GM12878 (cell line): ENCODE measurements at regions not wholly inside any gene's neighbourhood (a gene's known extent, or its start where the extent isn't known, plus 50 kb on each side); places are given as distances from the start of the nearest gene placed in this dataset.

Experiments used
- ATAC-seq: fragments of 200-7000 bp; cut with Tn5 transposase; 3 replicates; pipeline ENCODE4 v1.9.1; 2020; ENCODE audit warnings: mild to moderate bottlenecking, moderate library complexity
- BruUV-seq: library from RNA; stranded (reverse); fragments of 400-500 nt; replicated peaks from 2 replicates; lab custom pipeline; 2021; lab: Mats Ljungman, UMichigan
- CTCF ChIA-PET: fragments of 300-600 bp; sonication (Branson Sonifier 250); formaldehyde crosslinking; extraction: SDS; loops from one replicate; lab custom pipeline; 2021; ENCODE audit warnings: inconsistent platforms; lab: Yijun Ruan, JAX
- POLR2A ChIA-PET: fragments of 350-600 bp; formaldehyde crosslinking; extraction: SDS; loops from one replicate; lab custom pipeline; 2021; ENCODE audit warnings: inconsistent platforms; lab: Charles Lee
- RAD21 ChIA-PET: fragments of 300-600 bp; sonication (Branson Sonifier 250); formaldehyde crosslinking; loops from one replicate; lab custom pipeline; 2023; ENCODE audit warnings: antibody characterized with exemption; ENCODE audit not compliant: unreplicated experiment; lab: Charles Lee
- SMC1A ChIA-PET: fragments of 300-600 bp; sonication (Branson Sonifier 250); formaldehyde crosslinking; loops from one replicate; lab custom pipeline; 2023; ENCODE audit not compliant: unreplicated experiment, uncharacterized antibody; lab: Charles Lee
- DNase-seq: peaks from one replicate; pipeline ENCODE4 v3.0.0-alpha.2; 2011; ENCODE audit warnings: low read depth, low spot score
- FAIRE-seq: peaks from 3 replicates; lab custom pipeline; 2011; peaks lifted over from hg19 to GRCh38; lab: Jason Lieb, UNC
- H2AFZ ChIP-seq: 2 replicates; pipeline ENCODE4 v1.6.0; 2011; ENCODE audit warnings: low read depth, low read length, control low read depth; ENCODE audit not compliant: control insufficient read depth
- H3K27ac ChIP-seq: 2 replicates; pipeline ENCODE4 v1.5.1; 2011; ENCODE audit warnings: control low read depth; ENCODE audit not compliant: control insufficient read depth, insufficient read depth
- H3K27me3 ChIP-seq, 2 experiments: replicated peaks in 1 of 2; 2 replicates each; pipeline versions ENCODE4 v1.6.0 to v1.6.1; 2011; ENCODE audit warnings: low read length in 1 of 2; ENCODE audit not compliant: control insufficient read depth in 2 of 2, insufficient read depth in 2 of 2
- H3K36me3 ChIP-seq, 2 experiments: 2 replicates each; pipeline ENCODE4 v1.5.1; 2011; ENCODE audit warnings: low read length in 1 of 2; ENCODE audit not compliant: control insufficient read depth in 2 of 2, insufficient read depth in 2 of 2
- H3K4me1 ChIP-seq: 2 replicates; pipeline ENCODE4 v1.6.1; 2011; ENCODE audit warnings: mild to moderate bottlenecking, low read length, moderate library complexity, mixed read lengths; ENCODE audit not compliant: control insufficient read depth, insufficient read depth
- H3K4me2 ChIP-seq: 2 replicates; pipeline ENCODE4 v1.6.0; 2011; ENCODE audit warnings: control low read depth; ENCODE audit not compliant: control insufficient read depth, insufficient read depth
- H3K4me3 ChIP-seq: fragments of 200-600 bp; sonication (generic); 2 replicates; pipeline ENCODE4 v1.5.1; 2016
- H3K79me2 ChIP-seq: 2 replicates; pipeline ENCODE4 v1.6.0; 2011; ENCODE audit warnings: low read length; ENCODE audit not compliant: control insufficient read depth, insufficient read depth
- H3K9ac ChIP-seq: 2 replicates; pipeline ENCODE4 v1.8.0; 2011; ENCODE audit warnings: low read length, control low read depth, mixed read lengths; ENCODE audit not compliant: control insufficient read depth, insufficient read depth
- H3K9me3 ChIP-seq: replicated peaks from 3 replicates; pipeline ENCODE4 v1.5.1; 2011; ENCODE audit warnings: mild to moderate bottlenecking, low read length; ENCODE audit not compliant: control insufficient read depth, insufficient read depth
- H4K20me1 ChIP-seq: 2 replicates; pipeline ENCODE4 v1.6.0; 2011; ENCODE audit not compliant: control insufficient read depth, insufficient read depth
- ATF2 ChIP-seq: IDR thresholded peaks from 2 replicates; pipeline ENCODE4 v1.6.1; 2012; ENCODE audit warnings: low read length, inconsistent platforms
- CBX5 ChIP-seq: sonication (generic); IDR thresholded peaks from 2 replicates; pipeline ENCODE4 v1.6.1; 2016; ENCODE audit warnings: low read depth, moderate library complexity, mild to moderate bottlenecking, inconsistent platforms
- CHD2 ChIP-seq: IDR thresholded peaks from 2 replicates; pipeline ENCODE4 v1.6.1; 2011; ENCODE audit warnings: low read depth, low read length, improper control_type of control experiment, borderline replicate concordance
- ETV6 ChIP-seq, 2 experiments: fragments of 450-650 bp in 1 of 2; IDR thresholded peaks in 1 of 2; conservative IDR thresholded peaks in 1 of 2; 2 replicates each; pipeline ENCODE4 v1.6.1; 2014; ENCODE audit warnings: antibody characterized with exemption in 1 of 2, borderline replicate concordance in 1 of 2, low read depth in 1 of 2, mild to moderate bottlenecking in 1 of 2, moderate library complexity in 1 of 2
- GABPA ChIP-seq: IDR thresholded peaks from 2 replicates; pipeline ENCODE4 v1.6.1; 2014; ENCODE audit warnings: antibody characterized with exemption, low read depth, mild to moderate bottlenecking, inconsistent platforms
- HDGF ChIP-seq: fragments of 450-650 bp; IDR thresholded peaks from 2 replicates; pipeline ENCODE4 v1.6.1; 2016; ENCODE audit warnings: antibody characterized with exemption
- IKZF2 ChIP-seq, 2 experiments: fragments of 450-650 bp; IDR thresholded peaks; 2 replicates each; pipeline ENCODE4 v1.6.1; 2017; ENCODE audit warnings: mild to moderate bottlenecking in 2 of 2, moderate library complexity in 2 of 2
- IRF4 ChIP-seq: IDR thresholded peaks from 2 replicates; pipeline ENCODE4 v1.6.1; 2011; ENCODE audit warnings: low read depth, low read length
- MEF2A ChIP-seq: IDR thresholded peaks from 2 replicates; pipeline ENCODE4 v1.6.1; 2011; ENCODE audit warnings: low read depth, mild to moderate bottlenecking, low read length, moderate library complexity; ENCODE audit not compliant: insufficient read depth
- MTA2 ChIP-seq: fragments of 450-650 bp; IDR thresholded peaks from 2 replicates; pipeline ENCODE4 v1.6.1; 2016; ENCODE audit warnings: low read depth, mild to moderate bottlenecking, moderate library complexity
- POLR2A ChIP-seq: IDR thresholded peaks from 2 replicates; pipeline ENCODE4 v1.6.1; 2011; ENCODE audit warnings: low read depth, mild to moderate bottlenecking, low read length
- POLR2AphosphoS5 ChIP-seq: IDR thresholded peaks from 2 replicates; pipeline ENCODE4 v1.6.1; 2011; ENCODE audit warnings: mild to moderate bottlenecking, low read length, inconsistent platforms
- POU2F2 ChIP-seq: IDR thresholded peaks from 3 replicates; pipeline ENCODE4 v1.6.1; 2011; ENCODE audit warnings: low read depth, mild to moderate bottlenecking, low read length, borderline replicate concordance
- RB1 ChIP-seq: fragments of 450-650 bp; formaldehyde crosslinking; IDR thresholded peaks from 2 replicates; pipeline ENCODE4 v1.6.1; 2017; ENCODE audit warnings: mild to moderate bottlenecking, borderline replicate concordance
- RFX5 ChIP-seq: IDR thresholded peaks from 2 replicates; pipeline ENCODE4 v1.6.1; 2011; ENCODE audit warnings: low read depth, low read length, improper control_type of control experiment
- SMARCA5 ChIP-seq: fragments of 450-650 bp; IDR thresholded peaks from 2 replicates; pipeline ENCODE4 v1.6.1; 2017; ENCODE audit warnings: mild to moderate bottlenecking
- SP1 ChIP-seq: IDR thresholded peaks from one replicate; pipeline ENCODE4 v1.6.1; 2011; ENCODE audit warnings: low read depth, low read length
- ZNF622 ChIP-seq: fragments of 450-650 bp; IDR thresholded peaks from 2 replicates; pipeline ENCODE4 v1.6.1; 2017; ENCODE audit warnings: mild to moderate bottlenecking, inconsistent platforms
- WGBS: methylation state at CpG from one replicate; pipeline ENCODE4 v1.1.6; 2016; ENCODE audit warnings: low lambda C conversion rate; ENCODE audit not compliant: insufficient replicate concordance, insufficient coverage; ENCODE audit errors: missing lambda C conversion rate; 5-methylcytosine and 5-hydroxymethylcytosine counted together
- in situ Hi-C: fragments of 300-500 bp; cut with MboI; formaldehyde crosslinking; loops from 9 replicates; pipeline ENCODE4 v1.14.3; 2018; ENCODE audit warnings: mixed read lengths
- intact Hi-C: fragments of 100-400 bp; cut with micrococcal nuclease; formaldehyde crosslinking; loops from one replicate; pipeline ENCODE4 v1.14.2; 2022; ENCODE audit not compliant: unreplicated experiment
- TF ChIP-seq, protein P1 (sequence below): IDR thresholded peaks from 2 replicates; pipeline ENCODE4 v1.6.1; 2011; ENCODE audit warnings: low read depth, low read length, improper control_type of control experiment, borderline replicate concordance

DNA sequence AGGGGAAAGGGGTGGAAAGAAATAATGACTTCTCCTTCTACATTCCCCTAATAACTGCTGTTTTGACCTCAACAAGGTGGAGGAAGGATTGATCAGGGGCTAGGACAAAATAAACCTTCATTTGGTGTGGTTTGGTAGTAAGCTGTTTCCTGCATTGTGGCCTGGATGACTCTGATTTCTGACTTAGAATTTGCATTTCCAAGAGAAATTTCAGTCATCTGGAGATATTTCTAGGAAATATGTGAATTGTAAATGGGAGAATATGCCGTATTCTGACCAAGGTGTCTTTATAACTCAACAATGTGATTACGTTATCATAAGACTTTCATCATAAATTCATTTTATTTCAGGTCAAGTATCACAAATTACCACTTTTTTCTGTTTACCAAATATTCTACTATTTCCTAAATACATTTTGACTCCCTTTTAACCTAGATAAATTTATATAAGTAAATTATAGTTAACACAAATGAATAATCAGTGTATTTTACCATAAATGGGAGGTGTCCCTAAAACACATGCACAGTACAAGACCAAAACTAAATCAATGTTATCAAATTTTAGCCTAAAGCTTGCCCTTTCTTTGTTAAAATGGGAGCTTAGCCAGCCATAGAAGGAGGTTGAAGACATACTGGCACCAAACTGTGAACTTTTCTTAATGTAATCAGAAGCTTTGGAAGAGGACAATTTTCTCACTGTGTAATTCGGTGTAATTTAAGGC is 828.8 kb downstream of the TMTC2 start:
- Histone ChIP-seq H3K79me2 (no peaks in the 10 kb centered on the region), H3K27me3 (no peaks in the 10 kb centered on the region), H3K36me3 (no peaks in the 10 kb centered on the region), H3K27ac (no peak overlapping the region), H2AFZ (no peak overlapping the region), H3K4me1 (no peaks in the 10 kb centered on the region), H3K4me2 (no peak overlapping the region), H3K9me3 (no peaks in the 10 kb centered on the region), H4K20me1 (no peaks in the 10 kb centered on the region), H3K4me3 (no peak overlapping the region)
- DNase-seq (no peak), FAIRE-seq (no peak), ATAC-seq (no peak)
- RAD21 ChIA-PET, result no interaction called here
- CTCF ChIA-PET, result no interaction called here
- SMC1A ChIA-PET, result no interaction called here
- 11% methylated on average over 3 of the region's 3 CpGs for WGBS
- POLR2A ChIA-PET, result no interaction called here
- in situ Hi-C loops (no loop called here), intact Hi-C loops (no loop called here)
- TF ChIP-seq IRF4 (no peak), POU2F2 (no peak), SP1 (no peak), HDGF (no peak), RFX5 (no peak)
- TF ChIP-seq, all 136 proteins: peak for 0
- no peak overlapping the region for H3K9ac ChIP-seq
- no TSS peak for BruUV-seq

DNA sequence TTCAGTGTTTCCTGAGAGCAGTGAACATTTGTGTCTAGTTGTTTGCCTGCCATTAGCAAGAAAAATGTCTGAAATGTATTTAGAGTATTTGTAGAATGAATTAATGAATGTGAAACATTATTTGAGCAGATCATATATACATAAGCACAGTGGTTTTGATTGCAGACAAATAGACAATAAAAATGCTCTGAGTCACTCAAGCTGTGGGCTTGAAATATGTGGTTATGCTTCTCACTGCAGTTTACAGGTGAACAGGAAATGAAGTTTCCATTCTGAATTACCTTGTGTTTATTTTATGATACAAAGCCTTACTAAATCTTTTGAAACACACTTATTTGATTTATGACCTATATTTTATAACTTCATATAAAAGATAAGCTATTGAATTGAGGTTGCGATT is 827.7 kb downstream of the TMTC2 start:
- POLR2A ChIA-PET, result no interaction called here
- Histone ChIP-seq H3K9ac (no peak overlapping the region), H3K27ac (no peak overlapping the region), H3K9me3 (no peaks in the 10 kb centered on the region), H3K4me3 (no peak overlapping the region), H4K20me1 (no peaks in the 10 kb centered on the region), H3K79me2 (no peaks in the 10 kb centered on the region), H2AFZ (no peak overlapping the region), H3K27me3 (no peaks in the 10 kb centered on the region), H3K4me2 (no peak overlapping the region), H3K36me3 (no peaks in the 10 kb centered on the region), H3K4me1 (no peaks in the 10 kb centered on the region)
- ATAC-seq, result no peak
- no peak for FAIRE-seq
- DNase-seq, result no peak
- BruUV-seq, result no TSS peak
- RAD21 ChIA-PET, result no interaction called here
- in situ Hi-C loops, result no loop called here
- intact Hi-C loops, result no loop called here
- 35% methylated on average over 1 of the region's 1 CpG for WGBS
- SMC1A ChIA-PET, result no interaction called here
- CTCF ChIA-PET, result no interaction called here
- TF ChIP-seq GABPA (no peak), CHD2 (no peak), RB1 (no peak), ATF2 (no peak), ZNF622 (no peak), POLR2A (no peak), IKZF2 (IDR thresholded peaks at IDR 0.05) (no peak), MEF2A (no peak), ETV6 (conservative IDR thresholded peaks at IDR 0.05 in 1 of 2, IDR thresholded peaks at IDR 0.05 in 1 of 2; ENCODE audit: borderline replicate concordance in 1 of 2, low read depth in 1 of 2) (no peak), HDGF (no peak), SMARCA5 (no peak), CBX5 (no peak), POLR2AphosphoS5 (no peak), MTA2 (no peak)
- TF ChIP-seq, protein P1, sequence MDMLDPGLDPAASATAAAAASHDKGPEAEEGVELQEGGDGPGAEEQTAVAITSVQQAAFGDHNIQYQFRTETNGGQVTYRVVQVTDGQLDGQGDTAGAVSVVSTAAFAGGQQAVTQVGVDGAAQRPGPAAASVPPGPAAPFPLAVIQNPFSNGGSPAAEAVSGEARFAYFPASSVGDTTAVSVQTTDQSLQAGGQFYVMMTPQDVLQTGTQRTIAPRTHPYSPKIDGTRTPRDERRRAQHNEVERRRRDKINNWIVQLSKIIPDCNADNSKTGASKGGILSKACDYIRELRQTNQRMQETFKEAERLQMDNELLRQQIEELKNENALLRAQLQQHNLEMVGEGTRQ, result no peak
